Gastrocnemius medialis (tissue), 4 donors: ENCODE measurements at regions not wholly inside any gene's neighbourhood (a gene's known extent, or its start where the extent isn't known, plus 50 kb on each side); places are given as distances from the start of the nearest gene placed in this dataset.

ENCODE experiments used
- CTCF ChIP-seq, 5 experiments: fragments of 450-650 bp in 3 of 5; fragments of 200-600 bp in 2 of 5; sonication (generic) in 2 of 5; IDR thresholded peaks in 4 of 5; conservative IDR thresholded peaks in 1 of 5; 1 replicate in 4 of 5; 2 replicates in 1 of 5; pipeline ENCODE4 v1.5.1; 2016 to 2019; ENCODE audit warnings: antibody characterized with exemption in 5 of 5, mild to moderate bottlenecking in 3 of 5, moderate library complexity in 3 of 5
- POLR2A ChIP-seq, 2 donors: fragments of 450-650 bp; IDR thresholded peaks; one replicate each; pipeline ENCODE4 v1.6.1; 2017; ENCODE audit warnings: antibody characterized with exemption in 2 of 2, mild to moderate bottlenecking in 2 of 2, moderate library complexity in 2 of 2

- TF ChIP-seq POLR2A (IDR thresholded peaks at IDR 0.05) (no peak), CTCF (IDR thresholded peaks at IDR 0.05 in 4 of 5, conservative IDR thresholded peaks at IDR 0.05 in 1 of 5) (no peak)
Observed at GRCh38 chr15:25545889-25546288, 107.1 kb upstream of the UBE3A start.
